A673 (cell line): ENCODE measurements at regions not wholly inside any gene's neighbourhood (a gene's known extent, or its start where the extent isn't known, plus 50 kb on each side); places are given as distances from the start of the nearest gene placed in this dataset.

Source experiments
- BruUV-seq: library from RNA; stranded (reverse); fragments of 400-500 nt; replicated peaks from 2 replicates; lab custom pipeline; 2021; lab: Mats Ljungman, UMichigan
- CTCF ChIA-PET: fragments of 300-600 bp; sonication (Branson Sonifier 250); formaldehyde crosslinking; loops from one replicate; lab custom pipeline; 2022; ENCODE audit warnings: antibody characterized with exemption; lab: Charles Lee
- POLR2A ChIA-PET: fragments of 300-600 bp; sonication (Branson Sonifier 250); formaldehyde crosslinking; loops from one replicate; lab custom pipeline; 2022; ENCODE audit warnings: antibody characterized with exemption; ENCODE audit not compliant: low non-redundant PET; lab: Charles Lee
- DNase-seq: peaks from one replicate; pipeline ENCODE4 v3.0.0-alpha.2; 2015; ENCODE audit warnings: low spot score
- H3K27ac ChIP-seq: fragments of 200-600 bp; sonication (generic); 2 replicates; pipeline ENCODE4 v1.5.1; 2016; ENCODE audit warnings: mixed run types, low read depth, mild to moderate bottlenecking, mixed read lengths, antibody characterized with exemption, low read length; ENCODE audit not compliant: poor library complexity, severe bottlenecking
- H3K27me3 ChIP-seq: fragments of 200-600 bp; sonication (generic); replicated peaks from 2 replicates; pipeline ENCODE4 v1.6.1; 2017; ENCODE audit warnings: mixed run types, low read depth, mild to moderate bottlenecking, mixed read lengths, antibody characterized with exemption, low read length; ENCODE audit not compliant: insufficient read depth, poor library complexity
- H3K36me3 ChIP-seq: fragments of 200-600 bp; sonication (generic); 2 replicates; pipeline ENCODE4 v1.6.1; 2016; ENCODE audit warnings: mixed run types, mild to moderate bottlenecking, mixed read lengths, antibody characterized with exemption, low read length; ENCODE audit not compliant: insufficient read depth, poor library complexity, severe bottlenecking
- H3K4me1 ChIP-seq: fragments of 200-600 bp; sonication (generic); 2 replicates; pipeline ENCODE4 v1.6.1; 2017; ENCODE audit warnings: mixed run types, mild to moderate bottlenecking, mixed read lengths, antibody characterized with exemption, low read length; ENCODE audit not compliant: insufficient read depth, poor library complexity, severe bottlenecking
- H3K4me3 ChIP-seq: fragments of 200-600 bp; sonication (generic); 2 replicates; pipeline ENCODE4 v1.5.1; 2016; ENCODE audit warnings: low read depth, mixed run types, mild to moderate bottlenecking, mixed read lengths, low read length; ENCODE audit not compliant: poor library complexity, severe bottlenecking
- H3K9me3 ChIP-seq: fragments of 200-600 bp; sonication (generic); 2 replicates; pipeline ENCODE4 v1.6.1; 2016; ENCODE audit warnings: mixed run types, low read depth, mild to moderate bottlenecking, mixed read lengths, antibody characterized with exemption, low read length; ENCODE audit not compliant: poor library complexity, severe bottlenecking
- EZH2 ChIP-seq: fragments of 200-600 bp; sonication (generic); IDR thresholded peaks from 2 replicates; pipeline ENCODE4 v1.6.1; 2017; ENCODE audit warnings: borderline replicate concordance, low read depth, mild to moderate bottlenecking, mixed read lengths, antibody characterized with exemption, low read length; ENCODE audit not compliant: poor library complexity, severe bottlenecking
- intact Hi-C: fragments of 100-400 bp; cut with micrococcal nuclease; formaldehyde crosslinking; loops from one replicate; pipeline ENCODE4 v1.10.0; 2022; ENCODE audit not compliant: unreplicated experiment
- TF ChIP-seq, protein P1 (sequence below): fragments of 300-800, 200-600 bp; sonication (generic); conservative IDR thresholded peaks from 2 replicates; pipeline ENCODE4 v1.5.1; 2017; ENCODE audit warnings: low read depth, mild to moderate bottlenecking, antibody characterized with exemption, low read length, moderate library complexity, mixed read lengths

DNA sequence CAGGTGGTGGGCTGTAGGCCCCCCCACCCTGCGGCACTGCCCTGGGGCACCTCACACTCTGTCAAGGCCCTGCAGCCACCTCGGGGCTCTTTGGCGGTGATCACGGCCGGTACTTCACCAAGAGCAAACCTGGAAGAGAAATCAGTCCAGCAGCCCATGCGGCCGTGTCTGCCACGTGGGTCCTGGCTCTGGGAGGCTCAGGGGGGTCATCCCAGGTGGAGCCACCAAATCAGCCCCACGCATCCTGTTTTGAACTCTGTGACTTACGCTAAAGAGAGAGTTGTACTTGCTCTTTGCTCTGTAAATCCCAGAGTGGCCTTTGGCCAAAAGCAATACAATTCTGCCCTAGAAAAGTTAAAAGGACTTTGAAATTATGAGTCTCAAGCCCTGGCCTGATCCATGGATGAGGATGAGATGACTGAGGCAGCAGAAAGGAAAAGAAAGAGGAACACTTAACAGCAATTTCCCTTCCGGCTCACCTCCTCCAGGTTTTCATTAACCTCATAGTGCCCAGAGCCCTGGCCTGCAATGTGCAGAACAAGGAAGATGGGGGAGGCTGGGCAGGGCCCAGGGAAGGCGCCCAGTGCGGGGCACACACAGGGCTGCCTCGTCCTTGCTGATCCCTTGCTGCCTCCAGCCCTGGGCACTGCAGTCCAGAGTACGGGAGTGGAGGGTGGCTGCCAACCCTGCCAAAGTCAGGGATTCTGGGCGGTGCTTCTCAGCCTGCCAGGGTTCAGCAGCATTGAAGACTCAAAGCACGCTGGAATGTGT is 337.0 kb downstream of the MATN1 start:
- intact Hi-C loops: no loop called here

DNA sequence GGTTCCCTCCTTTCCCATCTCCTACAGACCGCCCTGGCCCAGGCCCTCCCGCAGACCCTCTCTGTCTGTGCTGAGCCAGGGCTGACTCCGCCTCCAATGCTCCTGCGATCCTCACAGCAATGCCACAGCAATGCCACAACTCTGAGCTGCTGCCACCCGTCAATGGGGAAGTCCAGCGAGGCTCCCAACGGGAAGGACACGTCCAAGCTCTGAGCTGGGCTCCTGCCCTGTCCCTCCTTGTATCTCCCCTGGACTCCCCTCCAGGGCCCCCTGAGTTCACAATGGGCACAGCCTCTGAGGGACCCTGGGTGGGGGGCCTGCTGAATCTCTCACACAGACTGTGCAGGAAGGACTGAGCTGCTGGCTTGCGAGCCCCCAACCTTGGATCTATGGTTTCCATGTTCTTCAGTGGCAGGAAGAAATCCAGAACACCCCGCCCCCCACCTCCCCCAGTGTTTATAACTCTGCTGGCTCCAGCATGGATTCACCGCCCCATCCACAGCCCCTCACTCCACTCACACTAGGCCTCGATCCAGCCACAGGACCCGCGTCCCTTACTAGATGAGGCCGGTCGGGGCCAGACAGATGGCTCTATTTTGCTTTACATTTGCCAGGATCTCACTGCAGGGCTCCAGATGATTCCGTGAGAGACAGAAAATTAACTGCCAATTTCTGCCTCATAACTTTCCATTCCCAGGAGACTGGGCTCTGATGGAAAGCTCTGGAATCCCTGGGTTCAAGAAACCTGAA is 338.0 kb downstream of the MATN1 start:
- DNase-seq: no peak
- CTCF ChIA-PET: no interaction called here
- POLR2A ChIA-PET: no interaction called here
- Histone ChIP-seq H3K27ac (no peak overlapping the region), H3K4me3 (no peak overlapping the region), H3K9me3 (no peaks in the 10 kb centered on the region), H3K36me3 (no peaks in the 10 kb centered on the region), H3K4me1 (peaks cover 8% of the 10 kb centered on the region), H3K27me3 (no peaks in the 10 kb centered on the region)
- no TSS peak for BruUV-seq
- TF ChIP-seq EZH2: no peak
- TF ChIP-seq, protein P1, sequence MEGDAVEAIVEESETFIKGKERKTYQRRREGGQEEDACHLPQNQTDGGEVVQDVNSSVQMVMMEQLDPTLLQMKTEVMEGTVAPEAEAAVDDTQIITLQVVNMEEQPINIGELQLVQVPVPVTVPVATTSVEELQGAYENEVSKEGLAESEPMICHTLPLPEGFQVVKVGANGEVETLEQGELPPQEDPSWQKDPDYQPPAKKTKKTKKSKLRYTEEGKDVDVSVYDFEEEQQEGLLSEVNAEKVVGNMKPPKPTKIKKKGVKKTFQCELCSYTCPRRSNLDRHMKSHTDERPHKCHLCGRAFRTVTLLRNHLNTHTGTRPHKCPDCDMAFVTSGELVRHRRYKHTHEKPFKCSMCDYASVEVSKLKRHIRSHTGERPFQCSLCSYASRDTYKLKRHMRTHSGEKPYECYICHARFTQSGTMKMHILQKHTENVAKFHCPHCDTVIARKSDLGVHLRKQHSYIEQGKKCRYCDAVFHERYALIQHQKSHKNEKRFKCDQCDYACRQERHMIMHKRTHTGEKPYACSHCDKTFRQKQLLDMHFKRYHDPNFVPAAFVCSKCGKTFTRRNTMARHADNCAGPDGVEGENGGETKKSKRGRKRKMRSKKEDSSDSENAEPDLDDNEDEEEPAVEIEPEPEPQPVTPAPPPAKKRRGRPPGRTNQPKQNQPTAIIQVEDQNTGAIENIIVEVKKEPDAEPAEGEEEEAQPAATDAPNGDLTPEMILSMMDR: no peak
- intact Hi-C loops: no loop called here

More for the DNA sequence above, 337.0 kb downstream of the MATN1 start:
- no peak for DNase-seq
- POLR2A ChIA-PET: no interaction called here
- Histone ChIP-seq H3K4me1 (no peaks in the 10 kb centered on the region), H3K27ac (no peak overlapping the region), H3K36me3 (no peaks in the 10 kb centered on the region), H3K4me3 (no peak overlapping the region), H3K9me3 (no peaks in the 10 kb centered on the region), H3K27me3 (no peaks in the 10 kb centered on the region)
- TF ChIP-seq, protein P1: no peak
- no peak for TF ChIP-seq EZH2
- no TSS peak for BruUV-seq
- CTCF ChIA-PET: no interaction called here

DNA sequence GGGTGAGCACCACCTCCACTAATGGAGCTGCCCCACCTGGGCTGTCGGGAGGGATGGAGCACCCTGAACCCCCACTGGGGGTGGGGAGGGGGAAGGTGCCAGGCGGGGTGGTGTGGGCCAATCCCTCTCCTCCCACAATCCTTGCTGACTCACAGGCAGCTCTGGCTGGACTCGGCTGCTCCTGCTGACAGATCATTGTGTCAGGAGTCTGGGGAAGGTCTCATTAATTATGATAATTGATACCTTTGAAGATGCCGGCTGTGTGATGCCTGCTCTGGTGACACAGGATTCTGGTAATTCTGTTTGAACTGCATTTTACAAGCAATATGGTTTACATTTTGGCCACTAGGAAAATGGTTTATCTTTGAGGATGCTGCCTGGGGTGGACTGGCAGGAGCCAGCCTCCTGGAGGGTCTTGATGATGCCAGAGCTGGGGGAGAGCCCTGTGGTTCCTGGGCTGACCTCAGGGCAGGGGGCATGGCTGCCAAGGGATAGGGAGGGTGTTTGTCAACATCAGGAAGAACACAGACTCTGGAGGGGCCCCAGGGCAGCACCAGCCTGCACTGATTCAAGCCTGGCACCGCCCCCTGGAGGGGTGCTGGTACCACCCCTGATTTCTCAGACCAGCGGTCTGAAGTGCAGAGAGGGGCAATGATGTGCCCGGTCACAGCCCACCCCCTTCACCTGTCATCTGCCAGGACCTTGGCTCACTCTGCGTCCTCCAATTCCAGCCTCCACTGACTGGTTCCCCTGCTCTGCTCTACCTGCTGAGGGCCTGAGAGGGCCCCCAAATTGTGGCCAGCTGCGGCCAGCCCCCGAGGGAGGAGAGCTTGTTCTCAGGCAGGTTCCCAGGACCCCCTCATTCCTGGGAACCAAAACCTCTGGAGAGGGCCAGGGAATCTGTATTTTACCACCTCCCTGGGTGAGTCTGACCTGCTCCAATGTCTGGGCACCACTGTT is 338.8 kb downstream of the MATN1 start:
- DNase-seq: no peak
- Histone ChIP-seq H3K9me3 (no peaks in the 10 kb centered on the region), H3K4me1 (peaks cover 17% of the 10 kb centered on the region), H3K27me3 (no peaks in the 10 kb centered on the region), H3K36me3 (no peaks in the 10 kb centered on the region), H3K4me3 (no peak overlapping the region), H3K27ac (no peak overlapping the region)
- intact Hi-C loops: loop anchor here (5.0 kb wide), 2 partner anchors 272 to 677 kb away; no protein-coding TSS in a partner anchor
- BruUV-seq: no TSS peak
- CTCF ChIA-PET: no interaction called here
- TF ChIP-seq, protein P1: no peak
- TF ChIP-seq EZH2: no peak
- POLR2A ChIA-PET: no interaction called here
